SH-SY5Y (cell line): ENCODE measurements at regions not wholly inside any gene's neighbourhood (a gene's known extent, or its start where the extent isn't known, plus 50 kb on each side); places are given as distances from the start of the nearest gene placed in this dataset.

Experiments used
- GATA2 ChIP-seq: IDR thresholded peaks from 2 replicates; pipeline ENCODE4 v1.6.1; 2011; ENCODE audit warnings: mild to moderate bottlenecking, low read depth, low read length
- GATA3 ChIP-seq: IDR thresholded peaks from 2 replicates; pipeline ENCODE4 v1.6.1; 2011; ENCODE audit warnings: low read depth, mild to moderate bottlenecking, low read length, moderate library complexity

GRCh38 chr14:98154254-98154653 lies 1117.7 kb downstream of the BCL11B start:
- TF ChIP-seq GATA3 (no peak), GATA2 (no peak)
